Uterus (tissue), 2 donors: ENCODE measurements at regions not wholly inside any gene's neighbourhood (a gene's known extent, or its start where the extent isn't known, plus 50 kb on each side); places are given as distances from the start of the nearest gene placed in this dataset.
"Not testable (repeated sequence)": the region's sequence is repeated elsewhere in the genome, so short reads cannot be mapped to it uniquely, and the experiment has no call there.

Experiments
- CTCF ChIP-seq, 4 experiments: fragments of 200-600 bp in 2 of 4; fragments of 450-650 bp in 2 of 4; sonication (generic) in 2 of 4; IDR thresholded peaks; one replicate each; pipeline ENCODE4 v1.5.1; 2016 to 2019; ENCODE audit warnings: antibody characterized with exemption in 4 of 4, mild to moderate bottlenecking in 2 of 4, moderate library complexity in 1 of 4
- POLR2A ChIP-seq, 2 donors: fragments of 450-650 bp; IDR thresholded peaks; one replicate each; pipeline ENCODE4 v1.6.1; 2016; ENCODE audit warnings: antibody characterized with exemption in 2 of 2, mild to moderate bottlenecking in 1 of 2, moderate library complexity in 1 of 2

- not testable (repeated sequence) for TF ChIP-seq CTCF, POLR2A (IDR thresholded peaks at IDR 0.05)
Observed at GRCh38 chr14:81781798-81782197, 248.1 kb upstream of the SEL1L start.
